GM12892 (cell line): ENCODE measurements at regions not wholly inside any gene's neighbourhood (a gene's known extent, or its start where the extent isn't known, plus 50 kb on each side); places are given as distances from the start of the nearest gene placed in this dataset.

Experiments used
- POLR2AphosphoS5 ChIP-seq: IDR thresholded peaks from 2 replicates; pipeline ENCODE4 v1.6.1; 2011; ENCODE audit warnings: low read depth, low read length, control low read depth
- TAF1 ChIP-seq: IDR thresholded peaks from 2 replicates; pipeline ENCODE4 v1.6.1; 2011; ENCODE audit warnings: low read depth, mild to moderate bottlenecking, control low read depth, low read length, borderline replicate concordance

DNA sequence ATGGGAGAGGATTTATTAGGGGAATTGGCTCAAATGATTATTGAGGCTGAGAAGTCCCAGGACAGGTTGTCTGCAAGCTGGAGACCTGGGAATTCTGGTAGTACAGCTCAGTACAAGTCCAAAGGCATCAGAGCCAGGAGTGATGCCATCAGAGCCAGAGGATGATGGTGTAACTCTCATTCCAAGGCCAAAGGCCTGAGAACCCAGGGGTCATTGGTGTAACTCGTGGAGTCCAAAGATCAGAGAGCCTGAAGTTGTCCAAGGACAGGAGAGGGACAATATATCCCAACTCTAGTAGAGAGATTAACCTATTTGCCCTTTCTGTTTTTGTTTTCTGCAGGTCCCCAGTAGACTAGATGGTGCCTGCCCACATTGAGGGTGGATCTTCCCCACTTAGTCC, 134.3 kb downstream of the MAP3K21 start:
- TF ChIP-seq TAF1 (no peak), POLR2AphosphoS5 (no peak)
